ENCODE measurements at regions not wholly inside any gene's neighbourhood (a gene's known extent, or its start where the extent isn't known, plus 50 kb on each side); places are given as distances from the start of the nearest gene placed in this dataset.

DNA sequence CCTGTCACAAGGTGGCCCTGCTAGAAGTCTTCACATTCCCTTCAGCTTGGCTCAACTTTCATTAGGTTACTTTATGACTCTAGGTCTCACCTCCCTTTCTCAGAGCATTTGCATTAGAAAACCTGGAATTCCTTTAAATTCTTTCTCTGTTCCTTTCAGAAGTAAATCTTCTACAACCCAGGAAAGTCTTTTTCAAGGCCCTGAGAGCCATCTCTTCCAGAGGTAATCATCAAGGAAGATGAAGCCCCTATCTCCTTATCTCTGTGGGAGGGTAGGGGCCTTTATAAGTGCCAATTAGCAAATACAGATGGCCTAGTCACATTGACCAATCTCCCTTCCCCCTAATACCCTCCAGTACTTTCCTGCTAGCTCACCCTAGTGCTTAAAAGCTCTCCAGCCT, 848.0 kb upstream of the FAM98A start:
- Histone ChIP-seq H3K4me3 (ENCODE audit: low read length) (no peak overlapping the region), H3K36me3 (ENCODE audit: control insufficient read depth, low read depth, low read length) (no peaks in the 10 kb centered on the region), H3K27me3 (ENCODE audit: control insufficient read depth, insufficient read depth, low read length) (no peaks in the 10 kb centered on the region), H3K9me3 (ENCODE audit: control insufficient read depth, low read depth, low read length) (peaks cover 20% of the 10 kb centered on the region), H3K9ac (ENCODE audit: low read length) (no peak overlapping the region), H3K4me1 (ENCODE audit: control insufficient read depth, low read depth, low read length) (peaks cover 24% of the 10 kb centered on the region), H3K27ac (ENCODE audit: low read length) (no peak overlapping the region)

DNA sequence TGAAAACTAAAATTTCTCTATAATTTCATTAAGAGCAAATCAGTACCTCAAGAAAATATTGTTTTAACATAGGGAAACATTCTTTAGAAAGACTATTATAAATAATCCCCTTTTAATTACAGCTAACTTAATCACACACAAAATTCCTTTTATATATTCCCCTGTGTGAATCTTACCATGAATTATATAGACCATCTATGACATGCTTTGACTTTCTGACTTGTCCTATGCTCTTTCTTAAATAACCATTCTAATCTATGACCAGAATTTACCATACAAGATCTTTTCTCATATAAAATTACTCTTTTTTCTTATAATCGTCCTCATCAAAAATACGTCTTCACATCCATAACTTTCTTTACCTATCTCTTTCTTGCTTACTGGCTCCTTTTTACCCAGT, 824.2 kb upstream of the FAM98A start:
- Histone ChIP-seq H3K27me3 (ENCODE audit: control insufficient read depth, insufficient read depth, low read length) (no peaks in the 10 kb centered on the region), H3K9me3 (ENCODE audit: control insufficient read depth, low read depth, low read length) (peaks cover 32% of the 10 kb centered on the region), H3K36me3 (ENCODE audit: control insufficient read depth, low read depth, low read length) (no peaks in the 10 kb centered on the region), H3K4me1 (ENCODE audit: control insufficient read depth, low read depth, low read length) (no peaks in the 10 kb centered on the region), H3K9ac (ENCODE audit: low read length) (no peak overlapping the region), H3K27ac (ENCODE audit: low read length) (no peak overlapping the region), H3K4me3 (ENCODE audit: low read length) (no peak overlapping the region)

DNA sequence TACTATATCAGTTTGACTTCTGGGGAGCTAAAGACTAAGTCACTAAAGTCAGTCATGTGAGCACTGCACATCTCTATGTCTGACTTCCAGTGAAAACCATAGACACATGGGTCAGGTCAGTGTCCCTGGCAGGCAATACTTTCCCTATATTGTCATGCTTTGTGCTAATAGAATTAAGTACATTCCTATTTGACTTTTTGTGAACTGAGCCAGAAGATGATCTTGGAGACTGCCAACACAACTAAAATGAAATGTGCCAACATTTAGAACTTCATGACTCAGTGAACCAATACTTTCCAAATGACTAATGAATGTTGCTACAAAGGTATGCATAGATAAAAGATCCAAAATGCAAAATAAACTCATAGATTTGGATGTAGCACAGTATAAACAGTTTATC, 820.8 kb upstream of the FAM98A start:
- Histone ChIP-seq H3K27me3 (ENCODE audit: control insufficient read depth, insufficient read depth, low read length) (no peaks in the 10 kb centered on the region), H3K9me3 (ENCODE audit: control insufficient read depth, low read depth, low read length) (peaks cover 32% of the 10 kb centered on the region), H3K4me1 (ENCODE audit: control insufficient read depth, low read depth, low read length) (no peaks in the 10 kb centered on the region), H3K4me3 (ENCODE audit: low read length) (no peak overlapping the region), H3K9ac (ENCODE audit: low read length) (no peak overlapping the region), H3K36me3 (ENCODE audit: control insufficient read depth, low read depth, low read length) (no peaks in the 10 kb centered on the region), H3K27ac (ENCODE audit: low read length) (no peak overlapping the region)

DNA sequence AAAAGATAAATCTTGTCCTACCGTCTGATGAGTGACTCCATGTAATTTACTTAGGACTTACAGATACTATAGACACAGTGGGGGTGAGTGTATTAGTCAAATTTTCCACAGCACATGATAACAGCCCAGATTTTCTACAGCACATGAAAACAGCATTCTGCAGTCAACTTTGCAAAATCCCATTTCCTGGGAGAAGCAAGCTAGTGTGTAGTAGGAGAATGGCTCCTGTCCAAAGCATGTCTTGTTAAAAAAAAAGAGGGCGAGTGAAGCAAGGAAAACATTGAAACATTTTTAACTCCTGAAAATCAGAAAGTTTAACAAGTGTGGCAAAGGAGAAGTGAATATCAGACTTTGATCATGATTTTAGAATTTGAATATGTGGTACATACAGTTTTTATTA, 817.8 kb upstream of the FAM98A start:
- Histone ChIP-seq H3K9ac (ENCODE audit: low read length) (no peak overlapping the region), H3K4me1 (ENCODE audit: control insufficient read depth, low read depth, low read length) (no peaks in the 10 kb centered on the region), H3K4me3 (ENCODE audit: low read length) (no peak overlapping the region), H3K9me3 (ENCODE audit: control insufficient read depth, low read depth, low read length) (peaks cover 8% of the 10 kb centered on the region), H3K36me3 (ENCODE audit: control insufficient read depth, low read depth, low read length) (no peaks in the 10 kb centered on the region), H3K27me3 (ENCODE audit: control insufficient read depth, insufficient read depth, low read length) (no peaks in the 10 kb centered on the region), H3K27ac (ENCODE audit: low read length) (no peak overlapping the region)

DNA sequence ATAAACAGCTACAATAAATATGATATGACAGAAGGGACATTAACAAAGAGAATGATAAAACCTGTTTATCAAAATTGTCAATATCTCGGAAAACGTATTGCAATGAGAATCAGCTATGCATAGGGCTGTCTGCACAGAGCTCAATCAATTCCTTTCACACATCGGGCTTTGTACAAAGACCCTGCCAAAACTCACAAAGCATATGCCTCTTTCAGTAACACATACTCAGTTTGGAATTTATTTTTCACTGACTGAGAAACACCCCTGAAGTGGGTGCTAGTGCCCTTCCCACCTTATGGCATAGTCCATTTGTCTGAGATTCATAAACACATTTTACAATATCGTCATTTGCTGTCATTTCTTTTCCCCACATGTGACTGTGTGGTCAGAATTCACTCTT, 815.8 kb upstream of the FAM98A start:
- H3K4me3 ChIP-seq (ENCODE audit: low read length) = no peak overlapping the region
- no peaks in the 10 kb centered on the region for H3K27me3 ChIP-seq (ENCODE audit: control insufficient read depth, insufficient read depth, low read length)
- no peaks in the 10 kb centered on the region for H3K36me3 ChIP-seq (ENCODE audit: control insufficient read depth, low read depth, low read length)
- H3K27ac ChIP-seq (ENCODE audit: low read length) = no peak overlapping the region
- no peaks in the 10 kb centered on the region for H3K4me1 ChIP-seq (ENCODE audit: control insufficient read depth, low read depth, low read length)
- H3K9me3 ChIP-seq (ENCODE audit: control insufficient read depth, low read depth, low read length) = peaks cover 4% of the 10 kb centered on the region
- no peak overlapping the region for H3K9ac ChIP-seq (ENCODE audit: low read length)

DNA sequence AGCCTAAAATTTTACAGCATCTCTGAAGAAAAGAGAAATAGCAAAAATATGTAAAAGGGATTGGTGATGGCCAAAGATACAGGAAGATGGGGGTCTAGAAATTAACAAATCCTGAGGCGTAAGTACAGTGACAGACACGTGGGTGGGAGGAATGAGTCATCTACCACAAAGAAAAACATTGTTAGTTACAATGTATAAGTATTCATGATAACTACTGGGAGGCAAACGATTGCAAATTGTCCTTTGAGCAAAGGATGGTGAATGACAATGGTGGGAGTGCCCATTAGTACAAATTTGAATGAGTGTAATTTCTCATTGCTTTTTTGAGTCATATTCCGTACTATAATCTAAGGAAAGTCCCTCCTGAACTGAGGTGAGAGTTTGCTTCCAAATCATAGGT, 809.0 kb upstream of the FAM98A start:
- Histone ChIP-seq H3K9me3 (ENCODE audit: control insufficient read depth, low read depth, low read length) (no peaks in the 10 kb centered on the region), H3K4me3 (ENCODE audit: low read length) (peak overlapping the region; percentile 19), H3K27ac (ENCODE audit: low read length) (no peak overlapping the region), H3K9ac (ENCODE audit: low read length) (no peak overlapping the region), H3K4me1 (ENCODE audit: control insufficient read depth, low read depth, low read length) (peaks cover 6% of the 10 kb centered on the region), H3K27me3 (ENCODE audit: control insufficient read depth, insufficient read depth, low read length) (no peaks in the 10 kb centered on the region), H3K36me3 (ENCODE audit: control insufficient read depth, low read depth, low read length) (no peaks in the 10 kb centered on the region)

DNA sequence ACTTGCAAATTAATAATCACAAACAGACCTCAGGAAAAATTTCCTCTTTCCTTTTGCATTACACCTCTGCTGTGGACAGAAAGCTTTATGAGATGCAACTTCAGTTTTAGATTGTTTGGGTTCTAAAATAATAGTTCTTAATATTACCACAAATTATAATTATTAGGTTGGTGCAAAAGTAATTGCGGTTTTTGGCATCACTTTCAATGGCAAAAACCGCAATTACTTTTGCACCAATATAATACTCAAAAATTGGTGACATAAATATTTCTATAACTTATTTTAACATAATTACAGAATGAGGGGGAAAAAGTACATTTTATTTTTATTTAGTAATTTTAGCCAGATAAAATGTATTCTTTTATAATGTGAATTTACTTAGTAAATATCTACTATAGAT, 804.4 kb upstream of the FAM98A start:
- Histone ChIP-seq H3K4me1 (ENCODE audit: control insufficient read depth, low read depth, low read length) (peaks cover 3% of the 10 kb centered on the region), H3K9ac (ENCODE audit: low read length) (no peak overlapping the region), H3K4me3 (ENCODE audit: low read length) (no peak overlapping the region), H3K27me3 (ENCODE audit: control insufficient read depth, insufficient read depth, low read length) (no peaks in the 10 kb centered on the region), H3K27ac (ENCODE audit: low read length) (no peak overlapping the region), H3K36me3 (ENCODE audit: control insufficient read depth, low read depth, low read length) (no peaks in the 10 kb centered on the region), H3K9me3 (ENCODE audit: control insufficient read depth, low read depth, low read length) (no peaks in the 10 kb centered on the region)

DNA sequence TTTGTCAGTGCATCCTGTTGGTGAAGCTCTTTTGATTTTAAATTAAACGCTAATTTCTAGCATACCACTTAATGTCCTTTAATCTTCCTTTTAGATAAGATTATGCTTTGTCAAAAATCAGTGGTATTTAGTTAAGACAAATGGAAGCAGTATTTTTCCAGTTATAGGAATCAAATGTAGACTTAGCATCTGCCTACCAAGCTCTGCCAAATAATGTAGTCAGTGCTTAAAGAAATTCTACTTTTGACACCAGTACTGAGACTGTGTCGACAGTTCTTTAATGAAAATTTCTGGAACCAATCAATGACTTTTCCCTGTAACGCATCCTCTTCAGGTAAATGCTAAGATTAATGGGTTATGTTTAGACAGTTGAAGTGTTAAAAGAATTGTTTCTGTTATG, 803.3 kb upstream of the FAM98A start:
- no peaks in the 10 kb centered on the region for H3K9me3 ChIP-seq (ENCODE audit: control insufficient read depth, low read depth, low read length)
- no peak overlapping the region for H3K9ac ChIP-seq (ENCODE audit: low read length)
- H3K4me3 ChIP-seq (ENCODE audit: low read length) = no peak overlapping the region

DNA sequence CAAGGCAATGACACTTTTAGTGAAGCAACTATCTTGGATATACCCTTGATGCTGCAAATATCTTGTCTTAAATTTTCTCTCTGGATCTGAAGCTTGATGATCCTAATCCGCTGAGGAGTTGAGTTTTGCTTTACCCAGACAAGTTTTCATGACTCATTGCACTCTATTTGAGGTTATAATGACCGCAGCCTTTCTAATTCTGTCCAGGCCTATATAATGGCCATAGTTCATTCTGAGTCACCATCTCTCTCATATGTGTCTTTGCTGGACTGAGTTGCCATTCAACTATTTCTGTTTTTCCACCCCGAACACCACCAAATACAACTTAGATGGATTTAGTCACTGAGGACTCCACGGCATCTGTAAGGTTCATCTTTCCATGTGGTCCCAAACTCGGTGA, 802.1 kb upstream of the FAM98A start:
- no peaks in the 10 kb centered on the region for H3K9me3 ChIP-seq (ENCODE audit: control insufficient read depth, low read depth, low read length)
- H3K36me3 ChIP-seq (ENCODE audit: control insufficient read depth, low read depth, low read length) = no peaks in the 10 kb centered on the region
- no peaks in the 10 kb centered on the region for H3K27me3 ChIP-seq (ENCODE audit: control insufficient read depth, insufficient read depth, low read length)
- no peak overlapping the region for H3K27ac ChIP-seq (ENCODE audit: low read length)
- H3K9ac ChIP-seq (ENCODE audit: low read length) = no peak overlapping the region
- no peak overlapping the region for H3K4me3 ChIP-seq (ENCODE audit: low read length)
- no peaks in the 10 kb centered on the region for H3K4me1 ChIP-seq (ENCODE audit: control insufficient read depth, low read depth, low read length)

More for the DNA sequence above, 803.3 kb upstream of the FAM98A start:
- Histone ChIP-seq H3K27ac (ENCODE audit: low read length) (no peak overlapping the region), H3K36me3 (ENCODE audit: control insufficient read depth, low read depth, low read length) (no peaks in the 10 kb centered on the region), H3K27me3 (ENCODE audit: control insufficient read depth, insufficient read depth, low read length) (no peaks in the 10 kb centered on the region), H3K4me1 (ENCODE audit: control insufficient read depth, low read depth, low read length) (no peaks in the 10 kb centered on the region)

DNA sequence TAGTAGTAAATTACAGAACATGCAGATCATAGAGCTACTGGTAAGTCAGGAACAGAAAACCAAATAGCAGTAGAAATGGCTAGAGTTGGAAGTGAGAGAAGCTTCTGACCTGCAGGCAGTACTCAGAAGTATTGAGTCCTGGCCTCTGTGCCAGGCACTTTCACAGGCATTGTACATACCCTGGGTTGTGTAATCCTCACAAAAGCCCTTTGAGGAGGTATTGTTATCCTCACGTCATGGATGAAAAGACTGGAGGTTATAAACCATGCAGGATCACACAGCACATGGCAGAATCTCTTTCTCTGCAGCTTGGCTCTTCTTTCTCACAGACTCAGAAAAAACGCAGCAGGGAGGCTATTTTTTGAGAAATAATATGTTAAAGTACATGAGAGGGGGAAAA, 789.3 kb upstream of the FAM98A start:
- Histone ChIP-seq H3K4me3 (ENCODE audit: low read length) (no peak overlapping the region), H3K4me1 (ENCODE audit: control insufficient read depth, low read depth, low read length) (no peaks in the 10 kb centered on the region), H3K27ac (ENCODE audit: low read length) (no peak overlapping the region), H3K9ac (ENCODE audit: low read length) (no peak overlapping the region), H3K27me3 (ENCODE audit: control insufficient read depth, insufficient read depth, low read length) (no peaks in the 10 kb centered on the region), H3K9me3 (ENCODE audit: control insufficient read depth, low read depth, low read length) (no peaks in the 10 kb centered on the region), H3K36me3 (ENCODE audit: control insufficient read depth, low read depth, low read length) (no peaks in the 10 kb centered on the region)

DNA sequence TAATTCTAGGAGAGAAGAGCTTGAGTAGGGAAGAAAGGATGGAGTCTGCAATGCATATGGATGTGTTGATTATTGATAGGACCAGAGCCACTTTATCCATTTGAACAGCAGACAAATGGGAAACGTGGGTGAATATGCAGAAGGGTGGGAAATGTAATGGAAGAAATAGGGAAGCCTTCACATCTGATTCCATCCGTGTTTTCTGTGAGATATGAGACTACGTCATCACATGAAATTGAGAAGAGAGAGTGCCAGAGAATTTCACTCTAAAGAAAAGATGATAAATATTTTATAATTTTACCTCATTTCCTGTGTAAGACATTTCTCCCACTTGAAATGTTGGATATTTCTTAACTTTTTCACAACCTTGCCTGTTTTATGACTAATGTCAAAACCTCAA, 788.4 kb upstream of the FAM98A start:
- no peaks in the 10 kb centered on the region for H3K27me3 ChIP-seq (ENCODE audit: control insufficient read depth, insufficient read depth, low read length)
- H3K27ac ChIP-seq (ENCODE audit: low read length) = no peak overlapping the region
- H3K4me1 ChIP-seq (ENCODE audit: control insufficient read depth, low read depth, low read length) = no peaks in the 10 kb centered on the region
- H3K9me3 ChIP-seq (ENCODE audit: control insufficient read depth, low read depth, low read length) = no peaks in the 10 kb centered on the region
- H3K4me3 ChIP-seq (ENCODE audit: low read length) = no peak overlapping the region
- no peaks in the 10 kb centered on the region for H3K36me3 ChIP-seq (ENCODE audit: control insufficient read depth, low read depth, low read length)
- no peak overlapping the region for H3K9ac ChIP-seq (ENCODE audit: low read length)

DNA sequence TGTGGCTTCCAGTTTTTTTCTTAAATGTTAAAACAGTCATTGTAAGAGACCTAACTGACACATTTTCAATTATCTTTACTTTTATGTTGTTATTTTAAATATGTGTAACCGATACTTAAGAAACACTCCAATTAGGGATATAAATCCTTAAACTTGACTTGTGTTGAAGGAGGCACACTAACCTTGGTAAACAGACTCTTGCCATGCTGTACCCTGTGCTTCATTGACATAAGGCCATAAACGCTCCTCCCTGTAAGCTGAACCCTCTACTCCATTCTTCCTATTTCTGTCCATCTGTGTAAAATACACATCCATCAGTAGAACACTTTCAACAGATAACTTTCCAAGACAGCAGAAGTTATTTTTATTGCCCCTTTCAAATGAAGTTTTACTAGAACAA, 780.5 kb upstream of the FAM98A start:
- no peak overlapping the region for H3K27ac ChIP-seq (ENCODE audit: low read length)
- no peak overlapping the region for H3K9ac ChIP-seq (ENCODE audit: low read length)

More for the DNA sequence above, 780.5 kb upstream of the FAM98A start:
- no peaks in the 10 kb centered on the region for H3K27me3 ChIP-seq (ENCODE audit: control insufficient read depth, insufficient read depth, low read length)
- H3K4me3 ChIP-seq (ENCODE audit: low read length) = no peak overlapping the region
- no peaks in the 10 kb centered on the region for H3K36me3 ChIP-seq (ENCODE audit: control insufficient read depth, low read depth, low read length)
- H3K9me3 ChIP-seq (ENCODE audit: control insufficient read depth, low read depth, low read length) = no peaks in the 10 kb centered on the region
- H3K4me1 ChIP-seq (ENCODE audit: control insufficient read depth, low read depth, low read length) = no peaks in the 10 kb centered on the region
